ENCODE measurements at regions not wholly inside any gene's neighbourhood (a gene's known extent, or its start where the extent isn't known, plus 50 kb on each side); places are given as distances from the start of the nearest gene placed in this dataset.

GRCh38 chr12:66916189-66916588 lies 237.3 kb upstream of the GRIP1 start (continued):
- TF ChIP-seq REST (IDR thresholded peaks at IDR 0.05; ENCODE audit: unreplicated experiment) (no peak), ETS1 (IDR thresholded peaks at IDR 0.05) (no peak), POLR2AphosphoS5 (IDR thresholded peaks at IDR 0.05; ENCODE audit: low read depth) (no peak)

- no peak overlapping the region for H3K27ac Mint-ChIP-seq
- Histone ChIP-seq H3K79me2 (replicated peaks; ENCODE audit: insufficient read depth) (no peaks in the 10 kb centered on the region; the same call in 1 of the 2 replicates), H3K9me2 (ENCODE audit: insufficient read depth) (no peaks in the 10 kb centered on the region), H3K27me3 (ENCODE audit: insufficient read depth) (no peaks in the 10 kb centered on the region), H2AFZ (no peak overlapping the region), H3K4me2 (no peak overlapping the region), H3K27ac (ENCODE audit: low read depth) (no peak overlapping the region), H3F3A (replicated peaks; ENCODE audit: low read depth) (no peaks in the 10 kb centered on the region), H4K20me1 (replicated peaks; ENCODE audit: insufficient read depth) (no peaks in the 10 kb centered on the region), H3K4me3 (no peak overlapping the region), H3K4me1 (ENCODE audit: insufficient read depth) (0 out of 2 replicates have a peak, but pooled peaks cover 3% of the 10 kb centered on the region), H3K36me3 (ENCODE audit: insufficient read depth) (no peaks in the 10 kb centered on the region)
- H3K36me3 Mint-ChIP-seq (ENCODE audit: low read depth): no peaks in the 10 kb centered on the region
- TF ChIP-seq ETS1 (IDR thresholded peaks at IDR 0.05) (no peak), ZNF114 (CRISPR knock-in tag; IDR thresholded peaks at IDR 0.05) (no peak)
- H3K9me3 Mint-ChIP-seq: no peaks in the 10 kb centered on the region
- peaks cover 13% of the 10 kb centered on the region for H3K4me1 Mint-ChIP-seq
- ATAC-seq (no peak), DNase-seq (ENCODE audit: low spot score) (no peak)
- H3K27me3 Mint-ChIP-seq (ENCODE audit: insufficient read depth, low read depth, poor library complexity): no peaks in the 10 kb centered on the region
- no peak overlapping the region for H3K4me3 Mint-ChIP-seq
Measured at GRCh38 chr12:66919466-66919865, 240.6 kb upstream of the GRIP1 start.

GRCh38 chr12:66920205-66920604 lies 241.3 kb upstream of the GRIP1 start:
- Histone ChIP-seq H3K9me2 (ENCODE audit: insufficient read depth) (no peaks in the 10 kb centered on the region), H3F3A (replicated peaks; ENCODE audit: low read depth) (no peaks in the 10 kb centered on the region), H4K20me1 (replicated peaks; ENCODE audit: insufficient read depth) (no peaks in the 10 kb centered on the region), H3K4me3 (no peak overlapping the region), H3K4me2 (no peak overlapping the region), H3K27me3 (ENCODE audit: insufficient read depth) (no peaks in the 10 kb centered on the region), H3K79me2 (replicated peaks; ENCODE audit: insufficient read depth) (no peaks in the 10 kb centered on the region; the same call in 1 of the 2 replicates), H2AFZ (no peak overlapping the region), H3K36me3 (ENCODE audit: insufficient read depth) (no peaks in the 10 kb centered on the region), H3K27ac (ENCODE audit: low read depth) (no peak overlapping the region), H3K4me1 (ENCODE audit: insufficient read depth) (0 out of 2 replicates have a peak, but pooled peaks cover 3% of the 10 kb centered on the region)
- Mint-ChIP-seq H3K36me3 (ENCODE audit: low read depth) (no peaks in the 10 kb centered on the region), H3K4me1 (peaks cover 11% of the 10 kb centered on the region), H3K27me3 (ENCODE audit: insufficient read depth, low read depth, poor library complexity) (peaks cover 1% of the 10 kb centered on the region), H3K9me3 (no peaks in the 10 kb centered on the region), H3K27ac (no peak overlapping the region), H3K4me3 (no peak overlapping the region)
- no peak for ATAC-seq
- no peak for DNase-seq (ENCODE audit: low spot score)
- TF ChIP-seq JUNB (IDR thresholded peaks at IDR 0.05; ENCODE audit: unreplicated experiment) (no peak), POLR2AphosphoS5 (IDR thresholded peaks at IDR 0.05; ENCODE audit: low read depth) (no peak), STAT1 (IDR thresholded peaks at IDR 0.05; ENCODE audit: unreplicated experiment) (no peak), CTCF (conservative IDR thresholded peaks at IDR 0.05; ENCODE audit: low read depth in 2 of 2) (no peak), EZH2 (IDR thresholded peaks at IDR 0.05; ENCODE audit: low read depth, unreplicated experiment) (no peak), REST (IDR thresholded peaks at IDR 0.05; ENCODE audit: unreplicated experiment) (no peak), ZNF114 (CRISPR knock-in tag; IDR thresholded peaks at IDR 0.05) (no peak), ZNF331 (CRISPR knock-in tag; IDR thresholded peaks at IDR 0.05; ENCODE audit: low read depth) (no peak), CREB1 (CRISPR knock-in tag; IDR thresholded peaks at IDR 0.05; ENCODE audit: low read depth) (no peak), EZH2phosphoT487 (IDR thresholded peaks at IDR 0.05; ENCODE audit: unreplicated experiment) (no peak)
